ENCODE measurements at regions not wholly inside any gene's neighbourhood (a gene's known extent, or its start where the extent isn't known, plus 50 kb on each side); places are given as distances from the start of the nearest gene placed in this dataset.

DNA sequence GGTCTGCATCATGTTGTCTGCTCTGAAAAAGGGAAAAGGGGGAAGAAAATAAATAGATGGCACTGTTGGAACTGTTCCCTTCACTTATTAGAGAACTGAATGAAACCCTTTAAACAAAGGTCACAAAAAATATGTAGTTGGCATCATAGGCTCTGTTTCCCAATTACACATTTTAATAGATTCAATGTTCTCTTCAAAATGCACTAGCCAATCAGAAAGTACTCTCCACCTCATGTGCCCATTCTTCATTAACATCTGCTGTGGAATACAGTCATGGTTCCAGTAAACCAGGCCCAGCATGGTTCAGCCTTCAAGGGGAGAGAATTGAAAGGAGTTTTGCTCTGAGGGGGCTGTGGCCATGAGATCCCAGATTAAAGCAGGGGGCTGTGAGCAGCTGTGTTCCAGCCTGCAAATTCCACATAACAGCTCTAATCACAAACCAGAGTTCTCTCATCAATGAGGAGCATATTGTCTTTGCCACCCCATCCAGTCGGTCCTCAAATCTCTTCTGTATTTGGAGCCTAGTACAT lies 165.9 kb upstream of the CREB1 start:
- TF ChIP-seq POLR2A (IDR thresholded peaks at IDR 0.05), result no peak
- TF ChIP-seq POLR2AphosphoS5 (IDR thresholded peaks at IDR 0.05), result no peak
- no peak for TF ChIP-seq CTCF (IDR thresholded peaks at IDR 0.05 in 8 of 11, conservative IDR thresholded peaks at IDR 0.05 in 3 of 11)
